Fibroblast of skin of right biceps (primary cell): ENCODE measurements at regions not wholly inside any gene's neighbourhood (a gene's known extent, or its start where the extent isn't known, plus 50 kb on each side); places are given as distances from the start of the nearest gene placed in this dataset.

Source experiments
- DNase-seq: peaks from one replicate; pipeline ENCODE4 v3.0.0-alpha.2; 2013

GRCh38 chr7:17132726-17133125 lies 165.7 kb upstream of the AHR start:
- DNase-seq, result peak; percentile 65

- no peak for DNase-seq
Measured at GRCh38 chr7:17133977-17134376, 164.5 kb upstream of the AHR start.

- DNase-seq, result no peak
Measured at GRCh38 chr7:17134786-17135185, 163.7 kb upstream of the AHR start.

- no peak for DNase-seq
Measured at GRCh38 chr7:17136126-17136525, 162.3 kb upstream of the AHR start.

GRCh38 chr7:17139081-17139480 lies 159.4 kb upstream of the AHR start:
- DNase-seq, result no peak

- peak; percentile 8 for DNase-seq
Measured at GRCh38 chr7:17140406-17140805, 158.0 kb upstream of the AHR start.

GRCh38 chr7:17142831-17143541 lies 155.5 kb upstream of the AHR start:
- peak; percentile 20 for DNase-seq

GRCh38 chr7:17144322-17144721 lies 154.1 kb upstream of the AHR start:
- DNase-seq, result peak; percentile 74

GRCh38 chr7:17146621-17147020 lies 151.8 kb upstream of the AHR start:
- DNase-seq, result no peak

- DNase-seq, result peak; percentile 19
Measured at GRCh38 chr7:17147409-17147808, 151.0 kb upstream of the AHR start.

- no peak for DNase-seq
Measured at GRCh38 chr7:17150018-17150417, 148.4 kb upstream of the AHR start.

- no peak for DNase-seq
Measured at GRCh38 chr7:17152721-17153120, 145.7 kb upstream of the AHR start.

- DNase-seq, result peak; percentile 4
Measured at GRCh38 chr7:17153536-17153935, 144.9 kb upstream of the AHR start.

- no peak for DNase-seq
Measured at GRCh38 chr7:17155529-17155928, 142.9 kb upstream of the AHR start.

- no peak for DNase-seq
Measured at GRCh38 chr7:17158261-17158660, 140.2 kb upstream of the AHR start.

GRCh38 chr7:17159500-17160037 lies 138.9 kb upstream of the AHR start:
- no peak for DNase-seq

GRCh38 chr7:17166824-17167379 lies 131.6 kb upstream of the AHR start:
- DNase-seq, result no peak

GRCh38 chr7:17168416-17168815 lies 130.0 kb upstream of the AHR start:
- no peak for DNase-seq

GRCh38 chr7:17171427-17171826 lies 127.0 kb upstream of the AHR start:
- DNase-seq, result no peak

- DNase-seq, result peak; percentile 7
Measured at GRCh38 chr7:17176371-17177032, 122.0 kb upstream of the AHR start.

- no peak for DNase-seq
Measured at GRCh38 chr7:17178545-17178944, 119.9 kb upstream of the AHR start.

GRCh38 chr7:17181482-17181881 lies 117.0 kb upstream of the AHR start:
- DNase-seq, result no peak

- DNase-seq, result peak; percentile 78
Measured at GRCh38 chr7:17183630-17184328, 114.7 kb upstream of the AHR start.
